HG03039 (cell line): ENCODE measurements at regions not wholly inside any gene's neighbourhood (a gene's known extent, or its start where the extent isn't known, plus 50 kb on each side); places are given as distances from the start of the nearest gene placed in this dataset.

Experiments used
- ATAC-seq: cut with Tn5 transposase; IDR thresholded peaks from one replicate; pipeline ENCODE4 v1.9.1; 2021; ENCODE audit warnings: mild to moderate bottlenecking, moderate library complexity; ENCODE audit not compliant: unreplicated experiment

- no peak for ATAC-seq
These were observed 861.5 kb upstream of the ZWINT start for GRCh38 chr10:57222603-57223002.

- no peak for ATAC-seq
These were observed 861.1 kb upstream of the ZWINT start for GRCh38 chr10:57222129-57222528.

GRCh38 chr10:57221674-57222073 lies 860.6 kb upstream of the ZWINT start:
- no peak for ATAC-seq

DNA sequence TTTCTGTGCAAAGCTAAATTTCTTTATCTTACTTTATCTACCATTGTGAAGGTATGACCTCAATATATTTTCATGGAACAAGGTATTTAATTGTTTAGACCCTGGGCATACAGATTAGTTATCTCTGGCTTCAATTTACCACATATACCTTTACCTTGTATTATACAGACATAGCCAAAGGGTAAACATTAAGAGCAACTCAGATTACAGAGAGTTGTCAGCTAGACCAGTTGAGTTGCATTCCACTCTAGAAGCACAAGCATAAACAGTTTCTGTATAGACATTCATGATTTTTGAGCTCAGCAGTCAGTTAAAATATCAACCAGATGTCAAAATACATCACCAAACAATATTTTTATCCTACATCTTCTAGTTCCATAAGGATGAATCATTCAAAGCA lies 857.3 kb upstream of the ZWINT start:
- ATAC-seq = no peak

GRCh38 chr10:57202356-57202755 lies 841.3 kb upstream of the ZWINT start:
- ATAC-seq = no peak

- no peak for ATAC-seq
These were observed 827.8 kb upstream of the ZWINT start for GRCh38 chr10:57188846-57189245.

DNA sequence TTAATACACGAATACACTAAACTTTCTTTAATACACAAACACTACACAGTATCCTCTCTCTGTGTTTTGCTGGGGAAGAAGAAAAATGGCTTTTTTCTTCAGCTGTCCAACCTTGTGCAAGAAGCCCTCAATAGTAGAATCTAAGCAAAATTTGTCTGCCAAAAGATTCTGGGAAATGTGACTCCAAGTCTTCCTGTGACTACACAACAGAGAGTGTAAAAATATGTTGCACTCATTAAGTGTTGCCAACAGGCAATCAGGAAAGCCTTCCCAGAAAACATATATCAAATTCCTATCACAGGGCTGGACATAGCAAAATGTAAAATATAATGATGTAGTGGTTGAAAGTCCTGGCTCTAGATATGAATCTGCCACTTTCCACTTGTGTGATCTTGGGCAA lies 825.1 kb upstream of the ZWINT start:
- no peak for ATAC-seq

- ATAC-seq = no peak
These were observed 808.5 kb upstream of the ZWINT start for GRCh38 chr10:57169597-57169996.

- no peak for ATAC-seq
These were observed 807.7 kb upstream of the ZWINT start for GRCh38 chr10:57168611-57169240.

DNA sequence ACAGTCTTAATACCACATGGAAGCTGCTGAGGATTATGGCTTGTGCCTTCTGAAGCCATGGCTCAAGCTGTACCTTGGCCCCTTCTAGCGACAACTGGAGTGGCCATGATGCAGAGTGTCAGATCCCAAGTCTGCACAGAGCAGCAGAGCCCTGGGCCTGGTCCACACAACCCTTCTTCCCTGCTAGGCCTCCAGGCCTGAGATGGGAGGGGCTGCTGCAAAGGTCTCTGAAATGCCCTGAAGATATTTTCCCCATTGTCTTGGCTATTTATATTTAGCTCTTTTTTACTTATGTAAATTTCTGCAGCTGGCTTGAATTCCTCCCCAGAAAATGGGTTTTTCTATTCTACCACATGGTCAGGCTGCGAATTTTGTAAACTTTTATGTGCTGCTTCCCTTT lies 804.6 kb upstream of the ZWINT start:
- no peak for ATAC-seq

- ATAC-seq = no peak
These were observed 801.2 kb upstream of the ZWINT start for GRCh38 chr10:57162231-57162630.

GRCh38 chr10:57161157-57161556 lies 800.1 kb upstream of the ZWINT start:
- ATAC-seq = no peak

DNA sequence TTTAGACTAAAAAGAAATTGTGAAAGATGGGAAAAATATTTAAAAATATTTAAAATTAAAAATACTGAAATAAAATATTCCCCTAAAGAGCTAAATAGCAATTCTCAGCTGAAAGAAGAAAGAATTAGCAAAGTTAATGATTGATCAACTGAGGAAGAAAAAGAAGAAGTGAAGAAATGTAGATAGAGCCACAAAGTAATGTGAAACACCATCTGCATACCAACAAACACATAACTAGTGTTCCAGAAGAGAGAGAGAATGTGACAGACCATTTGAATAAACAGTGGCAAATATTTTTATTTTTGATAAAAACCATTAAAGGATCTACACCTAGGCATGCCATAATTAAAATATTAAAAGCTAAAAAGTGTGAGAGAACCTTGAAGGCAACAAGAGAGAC lies 784.5 kb upstream of the ZWINT start:
- ATAC-seq = no peak

DNA sequence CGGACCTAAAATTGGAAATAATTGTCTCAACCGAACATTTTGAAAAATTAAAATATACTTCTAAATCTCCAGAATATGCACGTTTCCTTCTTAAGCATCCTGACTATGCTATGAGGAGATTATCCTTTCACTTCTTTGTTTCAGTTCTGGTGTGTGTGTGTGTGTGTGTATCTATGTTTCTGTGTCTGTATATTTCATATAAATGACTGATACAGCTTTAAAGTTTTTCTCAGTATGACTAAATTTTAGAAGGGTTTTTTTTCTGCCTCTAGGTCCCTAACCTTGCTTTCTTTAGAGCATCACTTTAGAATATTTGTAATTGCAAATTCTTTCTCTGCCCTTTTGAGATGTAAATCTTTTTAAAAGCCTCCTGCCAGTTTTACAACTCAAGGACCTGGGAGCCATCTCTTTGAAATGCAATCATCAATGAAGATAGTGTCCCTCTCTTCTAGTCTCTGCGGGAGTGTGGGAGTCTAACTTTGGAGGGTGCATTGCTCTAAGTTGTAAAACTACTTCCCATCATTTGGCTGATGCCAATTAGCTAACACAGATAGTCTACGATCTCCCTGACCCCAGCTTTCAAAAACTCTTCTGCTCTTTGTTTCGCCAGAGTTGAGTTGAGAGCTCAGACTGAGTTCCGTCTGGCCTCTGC lies 782.0 kb upstream of the ZWINT start:
- no peak for ATAC-seq

GRCh38 chr10:57141708-57142107 lies 780.6 kb upstream of the ZWINT start:
- no peak for ATAC-seq

DNA sequence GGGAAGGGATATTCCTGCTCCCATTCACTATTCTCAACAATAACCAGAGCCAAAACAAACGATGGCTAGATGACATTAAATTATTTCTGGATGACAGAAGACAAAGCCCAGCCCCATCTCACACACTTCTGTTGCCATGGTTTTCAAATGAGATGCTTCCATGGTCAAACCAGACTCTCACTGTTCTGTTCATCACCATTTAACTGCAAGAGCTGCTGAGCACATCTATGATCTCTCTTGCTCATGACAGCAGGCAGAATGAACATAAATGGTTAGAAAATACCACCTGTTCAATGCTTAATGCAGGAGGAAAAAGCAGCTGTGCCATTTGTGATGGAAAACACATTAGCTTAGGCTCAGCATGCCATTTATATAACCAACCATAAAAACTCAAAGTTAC lies 758.6 kb upstream of the ZWINT start:
- ATAC-seq = no peak

DNA sequence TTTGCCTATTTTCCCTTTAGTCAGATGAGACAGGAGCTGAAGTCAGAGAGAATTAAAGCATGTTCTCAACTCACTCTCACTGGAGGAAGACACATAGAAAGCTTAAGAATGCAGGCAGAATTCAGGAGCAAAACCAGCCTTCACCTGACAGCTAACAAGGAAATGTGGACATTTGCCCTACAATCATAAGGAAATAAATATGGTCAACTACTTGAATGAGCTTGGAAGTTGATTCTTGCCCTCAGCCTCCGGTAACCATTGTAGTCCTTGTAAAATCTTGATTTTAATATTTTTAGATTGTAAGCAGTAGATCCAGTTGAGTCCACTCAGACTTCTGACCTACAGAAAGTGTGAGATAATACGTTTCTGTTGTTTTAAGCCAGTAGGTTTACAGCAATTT lies 752.5 kb upstream of the ZWINT start:
- no peak for ATAC-seq

DNA sequence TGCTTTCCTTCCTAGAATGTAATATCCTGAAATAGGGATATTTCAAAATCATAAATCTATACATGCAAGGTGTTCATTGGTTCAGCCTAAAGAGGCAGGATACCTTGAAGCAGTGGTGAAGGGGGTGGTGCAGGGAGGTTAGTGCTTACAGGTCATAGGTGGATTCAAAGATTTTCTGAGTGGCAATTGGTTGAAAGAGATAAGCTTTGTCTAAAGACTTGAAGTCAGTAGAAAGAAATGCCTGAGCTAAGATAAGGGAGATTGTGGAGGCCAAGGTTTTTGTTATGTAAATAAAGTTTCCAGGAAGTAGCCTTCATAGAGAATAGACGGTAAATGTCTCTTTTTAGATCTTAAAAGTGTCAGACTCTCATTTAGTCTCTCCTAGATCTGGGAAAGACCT lies 741.2 kb upstream of the ZWINT start:
- ATAC-seq = no peak

- no peak for ATAC-seq
These were observed 737.1 kb upstream of the ZWINT start for GRCh38 chr10:57098146-57098545.

- no peak for ATAC-seq
These were observed 735.0 kb upstream of the ZWINT start for GRCh38 chr10:57096044-57096443.

DNA sequence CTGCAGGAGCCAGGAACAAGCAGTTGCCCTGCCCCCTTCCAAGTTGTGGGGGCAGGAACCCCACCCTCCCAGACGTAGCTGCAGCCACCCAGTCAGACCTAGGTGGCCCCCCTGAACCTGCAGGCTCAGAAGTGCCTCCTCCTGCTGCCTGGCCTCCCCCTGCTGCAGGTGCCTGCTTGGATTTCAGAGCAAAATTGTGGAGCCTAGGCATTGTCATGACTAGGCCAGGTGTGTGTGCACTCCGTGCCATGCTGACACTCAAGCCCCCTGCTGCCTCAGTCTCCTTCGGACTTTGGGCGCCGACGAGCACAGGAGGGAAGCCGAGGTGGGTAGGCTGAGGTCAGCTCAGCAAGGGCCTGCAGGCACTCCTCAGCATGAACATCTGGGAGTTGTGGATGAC lies 733.9 kb upstream of the ZWINT start:
- ATAC-seq = no peak

DNA sequence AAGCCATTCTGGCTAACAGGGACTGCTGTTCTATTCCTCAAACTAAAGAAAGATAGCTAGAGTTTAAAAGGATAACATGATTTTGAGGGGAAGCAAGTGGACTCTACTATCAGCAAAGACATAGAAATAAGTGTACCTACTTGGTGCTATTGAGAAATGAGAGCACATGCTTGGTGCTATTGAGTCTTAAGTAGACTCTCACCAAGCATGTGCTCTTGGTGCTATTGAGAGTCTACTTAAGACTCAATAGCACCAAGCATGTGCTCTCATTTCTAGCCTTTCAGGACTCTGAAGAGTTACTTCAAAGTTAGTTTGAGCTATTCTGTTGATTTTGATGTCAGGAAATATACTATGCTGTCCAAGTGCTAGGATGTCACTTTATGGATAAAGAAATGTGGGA lies 733.0 kb upstream of the ZWINT start:
- no peak for ATAC-seq

GRCh38 chr10:57053530-57053929 lies 692.5 kb upstream of the ZWINT start:
- ATAC-seq = no peak
